ENCODE measurements at regions not wholly inside any gene's neighbourhood (a gene's known extent, or its start where the extent isn't known, plus 50 kb on each side); places are given as distances from the start of the nearest gene placed in this dataset.

GRCh38 chr5:106262395-106262794 is 1408.3 kb downstream of the EFNA5 start:
- TF ChIP-seq TAF1 (IDR thresholded peaks at IDR 0.05; ENCODE audit: borderline replicate concordance, insufficient read depth, low read length) (no peak), SIN3A (IDR thresholded peaks at IDR 0.05; ENCODE audit: borderline replicate concordance, insufficient read depth, low read length) (no peak), REST (IDR thresholded peaks at IDR 0.05; ENCODE audit: insufficient read depth in 1 of 2, low read depth in 2 of 2, low read length in 2 of 2) (no peak), POLR2AphosphoS5 (IDR thresholded peaks at IDR 0.05; ENCODE audit: low read depth, low read length) (no peak), FOXP2 (optimal IDR thresholded peaks at IDR 0.05; ENCODE audit: borderline replicate concordance, extremely low read depth, extremely low read length, insufficient read depth) (no peak)

- TF ChIP-seq FOXP2 (optimal IDR thresholded peaks at IDR 0.05; ENCODE audit: borderline replicate concordance, extremely low read depth, extremely low read length, insufficient read depth) (no peak), TAF1 (IDR thresholded peaks at IDR 0.05; ENCODE audit: borderline replicate concordance, insufficient read depth, low read length) (no peak), POLR2AphosphoS5 (IDR thresholded peaks at IDR 0.05; ENCODE audit: low read depth, low read length) (no peak), REST (IDR thresholded peaks at IDR 0.05; ENCODE audit: insufficient read depth in 1 of 2, low read depth in 2 of 2, low read length in 2 of 2) (no peak), SIN3A (IDR thresholded peaks at IDR 0.05; ENCODE audit: borderline replicate concordance, insufficient read depth, low read length) (no peak)
Observed at GRCh38 chr5:106258591-106259125, 1412.1 kb downstream of the EFNA5 start.

GRCh38 chr5:106254784-106255183 is 1416.0 kb downstream of the EFNA5 start:
- no peak for TF ChIP-seq FOXP2 (optimal IDR thresholded peaks at IDR 0.05; ENCODE audit: borderline replicate concordance, extremely low read depth, extremely low read length, insufficient read depth)
- TF ChIP-seq SIN3A (IDR thresholded peaks at IDR 0.05; ENCODE audit: borderline replicate concordance, insufficient read depth, low read length) = no peak
- no peak for TF ChIP-seq REST (IDR thresholded peaks at IDR 0.05; ENCODE audit: insufficient read depth in 1 of 2, low read depth in 2 of 2, low read length in 2 of 2)
- TF ChIP-seq TAF1 (IDR thresholded peaks at IDR 0.05; ENCODE audit: borderline replicate concordance, insufficient read depth, low read length) = no peak
- no peak for TF ChIP-seq POLR2AphosphoS5 (IDR thresholded peaks at IDR 0.05; ENCODE audit: low read depth, low read length)

- no peak for TF ChIP-seq REST (IDR thresholded peaks at IDR 0.05; ENCODE audit: insufficient read depth in 1 of 2, low read depth in 2 of 2, low read length in 2 of 2)
- TF ChIP-seq TAF1 (IDR thresholded peaks at IDR 0.05; ENCODE audit: borderline replicate concordance, insufficient read depth, low read length) = no peak
- no peak for TF ChIP-seq SIN3A (IDR thresholded peaks at IDR 0.05; ENCODE audit: borderline replicate concordance, insufficient read depth, low read length)
Observed at GRCh38 chr5:106241409-106241808, 1429.3 kb downstream of the EFNA5 start.

Measured in PFSK-1 (cell line).